GM12872 (cell line): ENCODE measurements at regions not wholly inside any gene's neighbourhood (a gene's known extent, or its start where the extent isn't known, plus 50 kb on each side); places are given as distances from the start of the nearest gene placed in this dataset.

Experiments used
- CTCF ChIP-seq: IDR thresholded peaks from 3 replicates; pipeline ENCODE4 v1.5.1; 2011; ENCODE audit warnings: low read depth, mild to moderate bottlenecking, low read length, moderate library complexity; ENCODE audit not compliant: insufficient read depth

- TF ChIP-seq CTCF = no peak
These were observed 403.2 kb upstream of the AZI2 start for GRCh38 chr3:28751864-28752263.

- no peak for TF ChIP-seq CTCF
These were observed 403.7 kb upstream of the AZI2 start for GRCh38 chr3:28752290-28752689.

GRCh38 chr3:28756056-28756455 lies 407.4 kb upstream of the AZI2 start:
- TF ChIP-seq CTCF = no peak

- no peak for TF ChIP-seq CTCF
These were observed 409.5 kb upstream of the AZI2 start for GRCh38 chr3:28758115-28758514.

GRCh38 chr3:28761375-28761774 lies 412.8 kb upstream of the AZI2 start:
- TF ChIP-seq CTCF = no peak

GRCh38 chr3:28765194-28765593 lies 416.6 kb upstream of the AZI2 start:
- TF ChIP-seq CTCF = no peak

- no peak for TF ChIP-seq CTCF
These were observed 419.8 kb upstream of the AZI2 start for GRCh38 chr3:28768439-28768838.

GRCh38 chr3:28777806-28778475 lies 429.3 kb upstream of the AZI2 start:
- no peak for TF ChIP-seq CTCF
